HG02973 (cell line): ENCODE measurements at regions not wholly inside any gene's neighbourhood (a gene's known extent, or its start where the extent isn't known, plus 50 kb on each side); places are given as distances from the start of the nearest gene placed in this dataset.
"Not testable (repeated sequence)": the region's sequence is repeated elsewhere in the genome, so short reads cannot be mapped to it uniquely, and the experiment has no call there.

Experiments used
- ATAC-seq: cut with Tn5 transposase; IDR thresholded peaks from one replicate; pipeline ENCODE4 v1.9.1; 2021; ENCODE audit warnings: moderate library complexity; ENCODE audit not compliant: unreplicated experiment

GRCh38 chr21:36207577-36208320 is 51.1 kb downstream of the DOP1B start:
- no peak for ATAC-seq

GRCh38 chr21:36208326-36209013 is 51.8 kb downstream of the DOP1B start:
- no peak for ATAC-seq

GRCh38 chr21:36209626-36210171 is 53.1 kb downstream of the DOP1B start:
- ATAC-seq: no peak

- ATAC-seq: no peak
Observed at GRCh38 chr21:36210779-36211659, 54.4 kb downstream of the DOP1B start.

GRCh38 chr21:36211660-36212512 is 55.3 kb downstream of the DOP1B start:
- ATAC-seq: no peak

- no peak for ATAC-seq
Observed at GRCh38 chr21:36212513-36212780, 55.8 kb downstream of the DOP1B start.

- ATAC-seq: no peak
Observed at GRCh38 chr21:36214561-36214960, 57.9 kb downstream of the DOP1B start.

GRCh38 chr21:36217743-36218142 is 61.1 kb downstream of the DOP1B start:
- no peak for ATAC-seq

- no peak for ATAC-seq
Observed at GRCh38 chr21:36218691-36219090, 62.1 kb downstream of the DOP1B start.

GRCh38 chr21:36223451-36223850 is 66.8 kb downstream of the DOP1B start:
- no peak for ATAC-seq

GRCh38 chr21:36229181-36229580 is 72.6 kb downstream of the DOP1B start:
- no peak for ATAC-seq

GRCh38 chr21:36231444-36231843 is 74.8 kb downstream of the DOP1B start:
- not testable (repeated sequence) for ATAC-seq

GRCh38 chr21:36232641-36233040 is 76.0 kb downstream of the DOP1B start:
- no peak for ATAC-seq

- no peak for ATAC-seq
Observed at GRCh38 chr21:36235058-36235582, 78.5 kb downstream of the DOP1B start.

- ATAC-seq: no peak
Observed at GRCh38 chr21:36236052-36236730, 79.6 kb downstream of the DOP1B start.

GRCh38 chr21:36237441-36237840 is 80.8 kb downstream of the DOP1B start:
- no peak for ATAC-seq

- no peak for ATAC-seq
Observed at GRCh38 chr21:36239585-36239984, 80.4 kb upstream of the MORC3 start.

GRCh38 chr21:36241717-36242116 is 78.3 kb upstream of the MORC3 start:
- ATAC-seq: no peak

- ATAC-seq: no peak
Observed at GRCh38 chr21:36245115-36245514, 74.9 kb upstream of the MORC3 start.

- ATAC-seq: no peak
Observed at GRCh38 chr21:36245649-36246048, 74.3 kb upstream of the MORC3 start.
